ENCODE measurements at regions not wholly inside any gene's neighbourhood (a gene's known extent, or its start where the extent isn't known, plus 50 kb on each side); places are given as distances from the start of the nearest gene placed in this dataset.

GRCh38 chr3:67196677-67197076 lies 198.6 kb downstream of the KBTBD8 start:
- TF ChIP-seq FOXM1 (IDR thresholded peaks at IDR 0.05; ENCODE audit: borderline replicate concordance, low read depth) (no peak), TCF12 (IDR thresholded peaks at IDR 0.05; ENCODE audit: low read depth) (no peak), CREB1 (IDR thresholded peaks at IDR 0.05; ENCODE audit: low read depth) (no peak), CEBPB (IDR thresholded peaks at IDR 0.05) (no peak), EP300 (IDR thresholded peaks at IDR 0.05; ENCODE audit: borderline replicate concordance) (no peak)

GRCh38 chr3:67198374-67198773 lies 200.3 kb downstream of the KBTBD8 start:
- TF ChIP-seq CREB1 (IDR thresholded peaks at IDR 0.05; ENCODE audit: low read depth) (no peak), ZBTB7A (IDR thresholded peaks at IDR 0.05; ENCODE audit: low read depth) (no peak), CEBPB (IDR thresholded peaks at IDR 0.05) (no peak), TCF12 (IDR thresholded peaks at IDR 0.05; ENCODE audit: low read depth) (no peak)

- TF ChIP-seq TEAD4 (IDR thresholded peaks at IDR 0.05), result no peak
- TF ChIP-seq RAD21 (IDR thresholded peaks at IDR 0.05; ENCODE audit: low read depth), result no peak
- no peak for TF ChIP-seq MAX (IDR thresholded peaks at IDR 0.05)
- TF ChIP-seq TAF1 (IDR thresholded peaks at IDR 0.05; ENCODE audit: low read depth), result no peak
- no peak for TF ChIP-seq USF1 (IDR thresholded peaks at IDR 0.05)
- no peak for TF ChIP-seq REST (IDR thresholded peaks at IDR 0.05; ENCODE audit: low read depth)
- no peak for TF ChIP-seq CEBPB (IDR thresholded peaks at IDR 0.05)
- no peak for TF ChIP-seq ZBTB7A (IDR thresholded peaks at IDR 0.05; ENCODE audit: low read depth)
- TF ChIP-seq EP300 (IDR thresholded peaks at IDR 0.05; ENCODE audit: borderline replicate concordance), result no peak
- no peak for TF ChIP-seq CREB1 (IDR thresholded peaks at IDR 0.05; ENCODE audit: low read depth)
- TF ChIP-seq FOXM1 (IDR thresholded peaks at IDR 0.05; ENCODE audit: borderline replicate concordance, low read depth), result no peak
- TF ChIP-seq YY1 (IDR thresholded peaks at IDR 0.05; ENCODE audit: low read depth), result no peak
- TF ChIP-seq EGR1 (IDR thresholded peaks at IDR 0.05), result no peak
- no peak for TF ChIP-seq TCF12 (IDR thresholded peaks at IDR 0.05; ENCODE audit: low read depth)
Observed at GRCh38 chr3:67200618-67201017, 202.5 kb downstream of the KBTBD8 start.

- no peak for TF ChIP-seq FOXM1 (IDR thresholded peaks at IDR 0.05; ENCODE audit: borderline replicate concordance, low read depth)
- TF ChIP-seq REST (IDR thresholded peaks at IDR 0.05; ENCODE audit: low read depth), result no peak
- TF ChIP-seq CEBPB (IDR thresholded peaks at IDR 0.05), result no peak
- no peak for TF ChIP-seq TAF1 (IDR thresholded peaks at IDR 0.05; ENCODE audit: low read depth)
- no peak for TF ChIP-seq YY1 (IDR thresholded peaks at IDR 0.05; ENCODE audit: low read depth)
- no peak for TF ChIP-seq EGR1 (IDR thresholded peaks at IDR 0.05)
- TF ChIP-seq EP300 (IDR thresholded peaks at IDR 0.05; ENCODE audit: borderline replicate concordance), result no peak
- no peak for TF ChIP-seq TEAD4 (IDR thresholded peaks at IDR 0.05)
- no peak for TF ChIP-seq ZBTB7A (IDR thresholded peaks at IDR 0.05; ENCODE audit: low read depth)
- TF ChIP-seq CREB1 (IDR thresholded peaks at IDR 0.05; ENCODE audit: low read depth), result no peak
- TF ChIP-seq MAX (IDR thresholded peaks at IDR 0.05), result no peak
- no peak for TF ChIP-seq NFIC (IDR thresholded peaks at IDR 0.05)
- no peak for TF ChIP-seq USF1 (IDR thresholded peaks at IDR 0.05)
- no peak for TF ChIP-seq RAD21 (IDR thresholded peaks at IDR 0.05; ENCODE audit: low read depth)
- TF ChIP-seq TCF12 (IDR thresholded peaks at IDR 0.05; ENCODE audit: low read depth), result no peak
Observed at GRCh38 chr3:67201026-67201425, 202.9 kb downstream of the KBTBD8 start.

- TF ChIP-seq YY1 (IDR thresholded peaks at IDR 0.05; ENCODE audit: low read depth) (no peak), TEAD4 (IDR thresholded peaks at IDR 0.05) (no peak), RAD21 (IDR thresholded peaks at IDR 0.05; ENCODE audit: low read depth) (no peak), ZBTB7A (IDR thresholded peaks at IDR 0.05; ENCODE audit: low read depth) (no peak), TCF12 (IDR thresholded peaks at IDR 0.05; ENCODE audit: low read depth) (no peak), TAF1 (IDR thresholded peaks at IDR 0.05; ENCODE audit: low read depth) (no peak), REST (IDR thresholded peaks at IDR 0.05; ENCODE audit: low read depth) (no peak), NFIC (IDR thresholded peaks at IDR 0.05) (no peak), FOXM1 (IDR thresholded peaks at IDR 0.05; ENCODE audit: borderline replicate concordance, low read depth) (no peak), EGR1 (IDR thresholded peaks at IDR 0.05) (no peak), USF1 (IDR thresholded peaks at IDR 0.05) (no peak), CREB1 (IDR thresholded peaks at IDR 0.05; ENCODE audit: low read depth) (no peak), MAX (IDR thresholded peaks at IDR 0.05) (no peak), CEBPB (IDR thresholded peaks at IDR 0.05) (no peak), EP300 (IDR thresholded peaks at IDR 0.05; ENCODE audit: borderline replicate concordance) (no peak)
Observed at GRCh38 chr3:67202053-67202452, 203.9 kb downstream of the KBTBD8 start.

All from Ishikawa (cell line).